ENCODE measurements at regions not wholly inside any gene's neighbourhood (a gene's known extent, or its start where the extent isn't known, plus 50 kb on each side); places are given as distances from the start of the nearest gene placed in this dataset.

- TF ChIP-seq CTCF (conservative IDR thresholded peaks at IDR 0.05 in 1 of 2, IDR thresholded peaks at IDR 0.05 in 1 of 2; ENCODE audit: low read depth in 1 of 2, low read length in 2 of 2) (no peak), EZH2 (IDR thresholded peaks at IDR 0.05; ENCODE audit: low read length, missing control alignments) (no peak)
Observed at GRCh38 chr15:62681939-62682896, 360.3 kb upstream of the TPM1 start.

All from fibroblast of lung (primary cell).